GM12878 (cell line): ENCODE measurements at regions not wholly inside any gene's neighbourhood (a gene's known extent, or its start where the extent isn't known, plus 50 kb on each side); places are given as distances from the start of the nearest gene placed in this dataset.

Experiments used
- CHD1 ChIP-seq: IDR thresholded peaks from 2 replicates; pipeline ENCODE4 v1.6.1; 2012; ENCODE audit warnings: low read depth, low read length, improper control_type of control experiment
- DPF2 ChIP-seq: fragments of 450-650 bp; IDR thresholded peaks from 2 replicates; pipeline ENCODE4 v1.6.1; 2017; ENCODE audit warnings: mild to moderate bottlenecking
- EZH2 ChIP-seq: IDR thresholded peaks from 2 replicates; pipeline ENCODE4 v1.6.1; 2012; ENCODE audit warnings: low read depth, mild to moderate bottlenecking, control low read depth, inconsistent platforms, low read length, borderline replicate concordance; ENCODE audit not compliant: control insufficient read depth
- POLR2A ChIP-seq: IDR thresholded peaks from 2 replicates; pipeline ENCODE4 v1.6.1; 2011; ENCODE audit warnings: low read depth, mild to moderate bottlenecking, low read length

DNA sequence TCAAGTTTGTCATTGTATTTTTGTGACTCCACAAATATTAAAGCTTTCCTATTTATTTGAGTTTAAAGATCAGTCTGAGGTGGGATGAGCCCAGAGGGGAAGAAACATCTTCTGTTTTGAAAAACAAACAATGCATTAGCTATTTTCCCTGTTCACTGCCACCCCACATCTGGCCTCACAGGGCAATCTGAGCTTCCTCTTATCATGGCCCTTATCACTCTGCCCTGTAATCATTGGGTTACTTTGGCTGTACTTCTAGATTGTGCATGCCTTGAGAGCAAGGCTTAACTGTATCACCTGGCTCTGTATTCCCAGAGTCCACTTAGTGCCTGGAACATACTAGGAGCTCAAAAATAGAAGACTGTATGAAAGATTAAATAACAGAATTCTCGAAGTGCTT lies 241.6 kb upstream of the NT5C1B start:
- TF ChIP-seq POLR2A (no peak), DPF2 (no peak), EZH2 (no peak), CHD1 (no peak)
